ENCODE measurements at regions not wholly inside any gene's neighbourhood (a gene's known extent, or its start where the extent isn't known, plus 50 kb on each side); places are given as distances from the start of the nearest gene placed in this dataset.
A peak's percentile ranks its signal among the peaks of the same experiment; 100 is the strongest.

DNA sequence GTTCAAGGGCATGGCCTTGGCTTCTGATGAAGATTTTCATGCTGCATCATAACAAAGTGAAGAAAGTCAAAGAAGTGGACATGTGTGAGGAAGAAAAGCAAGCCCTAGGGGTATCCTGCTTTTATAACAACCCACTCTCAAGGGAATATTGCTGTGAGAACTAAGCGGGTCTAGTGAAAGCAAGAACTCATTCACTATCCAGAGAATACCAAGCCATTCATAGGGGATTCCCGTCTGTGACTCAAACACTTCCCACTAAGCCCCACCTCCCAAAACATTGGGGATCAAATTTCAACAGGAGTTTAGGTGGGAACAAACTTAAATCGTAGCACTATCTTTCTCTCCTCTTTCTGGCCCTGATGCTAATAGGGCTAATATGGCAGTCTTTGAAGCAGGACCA lies 98.5 kb upstream of the CTTNBP2NL start:
- Histone ChIP-seq H3K9ac (ENCODE audit: low read depth, low read length) (no peak overlapping the region), H3K4me2 (ENCODE audit: low read depth, low read length) (no peak overlapping the region), H3K27me3 (ENCODE audit: control insufficient read depth, insufficient read depth, low read length) (peaks cover 5% of the 10 kb centered on the region; the same call in 1 of the 2 replicates), H3K4me1 (ENCODE audit: control insufficient read depth, insufficient read depth, low read length) (no peaks in the 10 kb centered on the region), H3K36me3 (ENCODE audit: control insufficient read depth, insufficient read depth, low read length) (no peaks in the 10 kb centered on the region), H3K18ac (ENCODE audit: low read depth, low read length) (no peak overlapping the region), H3K4ac (ENCODE audit: low read depth, low read length) (no peak overlapping the region), H3K56ac (ENCODE audit: extremely low read depth, insufficient read depth, low read length) (no peak overlapping the region), H3K14ac (replicated peaks; ENCODE audit: low read depth, low read length) (no peak overlapping the region), H4K91ac (ENCODE audit: insufficient read depth, low read depth, low read length) (no peak overlapping the region), H3K9me1 (ENCODE audit: insufficient read depth, low read length) (no peaks in the 10 kb centered on the region), H3K4me3 (ENCODE audit: insufficient read depth, low read depth, low read length) (no peak overlapping the region), H2AK5ac (ENCODE audit: low read depth, low read length) (no peak overlapping the region), H2BK5ac (ENCODE audit: low read depth, low read length, poor library complexity, severe bottlenecking) (no peak overlapping the region), H3K27ac (ENCODE audit: insufficient read depth, low read length) (no peak overlapping the region), H4K20me1 (ENCODE audit: insufficient read depth, low read length) (no peaks in the 10 kb centered on the region), H2BK120ac (ENCODE audit: low read depth, low read length) (no peak overlapping the region), H2BK15ac (ENCODE audit: low read depth, low read length) (no peak overlapping the region), H2AK9ac (replicated peaks; ENCODE audit: low read depth, low read length, poor library complexity) (no peak overlapping the region), H2BK20ac (ENCODE audit: low read depth, low read length) (no peak overlapping the region), H4K5ac (ENCODE audit: low read depth, low read length) (no peak overlapping the region), H2AFZ (replicated peaks; ENCODE audit: low read length, poor library complexity) (no peak overlapping the region), H3K23ac (ENCODE audit: low read depth, low read length) (no peak overlapping the region), H3K9me3 (ENCODE audit: control insufficient read depth, insufficient read depth, low read length) (no peaks in the 10 kb centered on the region; the same call in 1 of the 2 replicates), H4K8ac (ENCODE audit: low read depth in 2 of 2, low read length in 2 of 2) (no peak overlapping the region), H3K79me1 (ENCODE audit: low read depth in 1 of 2, low read length in 2 of 2) (no peaks in the 10 kb centered on the region)
- dilution Hi-C loops (cut with HindIII; ENCODE audit: low sequenced_read_pairs, unreplicated experiment) (no loop called here), in situ Hi-C loops (cut with MboI; ENCODE audit: low sequenced_read_pairs) (no loop called here), intact Hi-C loops (cut with micrococcal nuclease) (loop anchor here (5.0 kb wide), 1 partner anchor 520 kb away; no protein-coding TSS in a partner anchor)
- ChIA-PET POLR2A (ENCODE audit: unreplicated experiment) (no interaction called here), CTCF (no interaction called here)
- TF ChIP-seq MXI1 (IDR thresholded peaks at IDR 0.05; ENCODE audit: borderline replicate concordance, low read depth, low read length) (no peak), RCOR1 (IDR thresholded peaks at IDR 0.05; ENCODE audit: insufficient replicate concordance, low read length) (no peak), CHD1 (IDR thresholded peaks at IDR 0.05; ENCODE audit: low read depth, low read length) (no peak), MAFK (IDR thresholded peaks at IDR 0.05; ENCODE audit: low read depth, low read length) (no peak), MAZ (IDR thresholded peaks at IDR 0.05; ENCODE audit: borderline replicate concordance, low read depth, low read length) (no peak), RFX5 (IDR thresholded peaks at IDR 0.05; ENCODE audit: low read depth, low read length) (no peak), NFE2L2 (IDR thresholded peaks at IDR 0.05; ENCODE audit: low read depth, low read length) (no peak)
- TF ChIP-seq, protein P1, sequence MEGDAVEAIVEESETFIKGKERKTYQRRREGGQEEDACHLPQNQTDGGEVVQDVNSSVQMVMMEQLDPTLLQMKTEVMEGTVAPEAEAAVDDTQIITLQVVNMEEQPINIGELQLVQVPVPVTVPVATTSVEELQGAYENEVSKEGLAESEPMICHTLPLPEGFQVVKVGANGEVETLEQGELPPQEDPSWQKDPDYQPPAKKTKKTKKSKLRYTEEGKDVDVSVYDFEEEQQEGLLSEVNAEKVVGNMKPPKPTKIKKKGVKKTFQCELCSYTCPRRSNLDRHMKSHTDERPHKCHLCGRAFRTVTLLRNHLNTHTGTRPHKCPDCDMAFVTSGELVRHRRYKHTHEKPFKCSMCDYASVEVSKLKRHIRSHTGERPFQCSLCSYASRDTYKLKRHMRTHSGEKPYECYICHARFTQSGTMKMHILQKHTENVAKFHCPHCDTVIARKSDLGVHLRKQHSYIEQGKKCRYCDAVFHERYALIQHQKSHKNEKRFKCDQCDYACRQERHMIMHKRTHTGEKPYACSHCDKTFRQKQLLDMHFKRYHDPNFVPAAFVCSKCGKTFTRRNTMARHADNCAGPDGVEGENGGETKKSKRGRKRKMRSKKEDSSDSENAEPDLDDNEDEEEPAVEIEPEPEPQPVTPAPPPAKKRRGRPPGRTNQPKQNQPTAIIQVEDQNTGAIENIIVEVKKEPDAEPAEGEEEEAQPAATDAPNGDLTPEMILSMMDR (conservative IDR thresholded peaks at IDR 0.05; ENCODE audit: low read depth, low read length) = no peak
- TF ChIP-seq, protein P2, sequence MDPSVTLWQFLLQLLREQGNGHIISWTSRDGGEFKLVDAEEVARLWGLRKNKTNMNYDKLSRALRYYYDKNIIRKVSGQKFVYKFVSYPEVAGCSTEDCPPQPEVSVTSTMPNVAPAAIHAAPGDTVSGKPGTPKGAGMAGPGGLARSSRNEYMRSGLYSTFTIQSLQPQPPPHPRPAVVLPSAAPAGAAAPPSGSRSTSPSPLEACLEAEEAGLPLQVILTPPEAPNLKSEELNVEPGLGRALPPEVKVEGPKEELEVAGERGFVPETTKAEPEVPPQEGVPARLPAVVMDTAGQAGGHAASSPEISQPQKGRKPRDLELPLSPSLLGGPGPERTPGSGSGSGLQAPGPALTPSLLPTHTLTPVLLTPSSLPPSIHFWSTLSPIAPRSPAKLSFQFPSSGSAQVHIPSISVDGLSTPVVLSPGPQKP (IDR thresholded peaks at IDR 0.05; ENCODE audit: borderline replicate concordance, low read depth, low read length) = no peak
- WGBS, 2 experiments (ENCODE audit: extremely low coverage in 2 of 2, insufficient read length in 1 of 2) = no CpG with 5 or more reads among the region's 3 CpGs
- ATAC-seq (ENCODE audit: low read depth) = no peak
- DNase-seq = peak; percentile 13
- no TSS peak for BruUV-seq (replicated peaks)
